ENCODE measurements at regions not wholly inside any gene's neighbourhood (a gene's known extent, or its start where the extent isn't known, plus 50 kb on each side); places are given as distances from the start of the nearest gene placed in this dataset.

- no peak overlapping the region for H3K4me3 ChIP-seq (ENCODE audit: severe bottlenecking)
- DNase-seq (ENCODE audit: low spot score): no peak
- no peak for TF ChIP-seq CTCF (IDR thresholded peaks at IDR 0.05; ENCODE audit: poor library complexity, severe bottlenecking)
- no peak overlapping the region for H3K27ac ChIP-seq (ENCODE audit: poor library complexity, severe bottlenecking)
- no peaks in the 10 kb centered on the region for H3K9me3 ChIP-seq (ENCODE audit: severe bottlenecking)
- no peak for ATAC-seq (ENCODE audit: low read depth)
- H3K27me3 ChIP-seq (ENCODE audit: insufficient read depth, poor library complexity, severe bottlenecking): no peaks in the 10 kb centered on the region
- no peaks in the 10 kb centered on the region for H3K4me1 ChIP-seq (ENCODE audit: insufficient read depth, poor library complexity, severe bottlenecking)
- no peaks in the 10 kb centered on the region for H3K36me3 ChIP-seq (ENCODE audit: low read depth)
These were observed 116.1 kb upstream of the HDAC4 start for GRCh38 chr2:239516954-239517305.

GRCh38 chr2:239516286-239516953 lies 115.6 kb upstream of the HDAC4 start:
- H3K27me3 ChIP-seq (ENCODE audit: insufficient read depth, poor library complexity, severe bottlenecking): no peaks in the 10 kb centered on the region
- TF ChIP-seq CTCF (IDR thresholded peaks at IDR 0.05; ENCODE audit: poor library complexity, severe bottlenecking): no peak
- no peak for ATAC-seq (ENCODE audit: low read depth)

GRCh38 chr2:239514754-239515530 lies 114.1 kb upstream of the HDAC4 start:
- TF ChIP-seq CTCF (IDR thresholded peaks at IDR 0.05; ENCODE audit: poor library complexity, severe bottlenecking): no peak
- ATAC-seq (ENCODE audit: low read depth) (no peak), DNase-seq (ENCODE audit: low spot score) (no peak)
- H3K9me3 ChIP-seq (ENCODE audit: severe bottlenecking): no peaks in the 10 kb centered on the region
- no peak overlapping the region for H3K27ac ChIP-seq (ENCODE audit: poor library complexity, severe bottlenecking)
- H3K4me3 ChIP-seq (ENCODE audit: severe bottlenecking): no peak overlapping the region
- no peaks in the 10 kb centered on the region for H3K4me1 ChIP-seq (ENCODE audit: insufficient read depth, poor library complexity, severe bottlenecking)
- no peaks in the 10 kb centered on the region for H3K36me3 ChIP-seq (ENCODE audit: low read depth)
- H3K27me3 ChIP-seq (ENCODE audit: insufficient read depth, poor library complexity, severe bottlenecking): no peaks in the 10 kb centered on the region

More at GRCh38 chr2:239516286-239516953, 115.6 kb upstream of the HDAC4 start:
- Histone ChIP-seq H3K36me3 (ENCODE audit: low read depth) (no peaks in the 10 kb centered on the region), H3K27ac (ENCODE audit: poor library complexity, severe bottlenecking) (no peak overlapping the region), H3K4me3 (ENCODE audit: severe bottlenecking) (no peak overlapping the region), H3K4me1 (ENCODE audit: insufficient read depth, poor library complexity, severe bottlenecking) (no peaks in the 10 kb centered on the region), H3K9me3 (ENCODE audit: severe bottlenecking) (no peaks in the 10 kb centered on the region)
- no peak for DNase-seq (ENCODE audit: low spot score)

GRCh38 chr2:239512054-239512453 lies 111.2 kb upstream of the HDAC4 start:
- Histone ChIP-seq H3K9me3 (ENCODE audit: severe bottlenecking) (no peaks in the 10 kb centered on the region), H3K4me1 (ENCODE audit: insufficient read depth, poor library complexity, severe bottlenecking) (no peaks in the 10 kb centered on the region), H3K36me3 (ENCODE audit: low read depth) (no peaks in the 10 kb centered on the region), H3K27ac (ENCODE audit: poor library complexity, severe bottlenecking) (no peak overlapping the region), H3K4me3 (ENCODE audit: severe bottlenecking) (no peak overlapping the region), H3K27me3 (ENCODE audit: insufficient read depth, poor library complexity, severe bottlenecking) (no peaks in the 10 kb centered on the region)
- no peak for TF ChIP-seq CTCF (IDR thresholded peaks at IDR 0.05; ENCODE audit: poor library complexity, severe bottlenecking)
- no peak for DNase-seq (ENCODE audit: low spot score)
- ATAC-seq (ENCODE audit: low read depth): no peak
